Panc1 (cell line): ENCODE measurements at regions not wholly inside any gene's neighbourhood (a gene's known extent, or its start where the extent isn't known, plus 50 kb on each side); places are given as distances from the start of the nearest gene placed in this dataset.

ENCODE experiments used
- ATAC-seq: fragments of 200-7000 bp; cut with Tn5 transposase; 2 replicates; pipeline ENCODE4 v1.9.1; 2020; ENCODE audit warnings: mild to moderate bottlenecking, moderate library complexity
- BruUV-seq: library from RNA; stranded (reverse); fragments of 400-500 nt; replicated peaks from 2 replicates; lab custom pipeline; 2021; lab: Mats Ljungman, UMichigan
- CTCF ChIA-PET: fragments of 300-600 bp; sonication (Branson Sonifier 250); formaldehyde crosslinking; loops from one replicate; lab custom pipeline; 2022; ENCODE audit warnings: antibody characterized with exemption; lab: Charles Lee
- POLR2A ChIA-PET: fragments of 300-600 bp; sonication (Branson Sonifier 250); formaldehyde crosslinking; loops from one replicate; lab custom pipeline; 2022; ENCODE audit warnings: antibody characterized with exemption; lab: Charles Lee
- DNase-seq: peaks from one replicate; pipeline ENCODE4 v3.0.0-alpha.2; 2010; ENCODE audit warnings: low read depth, low spot score
- H3K27ac ChIP-seq: 2 replicates; pipeline ENCODE4 v1.5.1; 2011; ENCODE audit warnings: mild to moderate bottlenecking, low read length, inconsistent platforms
- H3K27me3 ChIP-seq: fragments of 200-500 bp; sonication (Bioruptor generic); 2 replicates; pipeline ENCODE4 v1.6.0; 2014; ENCODE audit warnings: low read length, inconsistent platforms; ENCODE audit not compliant: control insufficient read depth, insufficient read depth
- H3K36me3 ChIP-seq: fragments of 200-500 bp; sonication (Bioruptor generic); 2 replicates; pipeline ENCODE4 v1.5.1; 2014; ENCODE audit warnings: inconsistent platforms, mild to moderate bottlenecking, low read length, moderate library complexity; ENCODE audit not compliant: control insufficient read depth, insufficient read depth
- H3K4me1 ChIP-seq: 2 replicates; pipeline ENCODE4 v1.5.1; 2011; ENCODE audit warnings: inconsistent platforms, mild to moderate bottlenecking, low read length, moderate library complexity; ENCODE audit not compliant: control insufficient read depth, insufficient read depth
- H3K4me3 ChIP-seq, 2 experiments: 2 replicates each; pipeline ENCODE4 v1.5.1; 2011 to 2012; ENCODE audit warnings: low read depth in 2 of 2, low read length in 2 of 2, mild to moderate bottlenecking in 2 of 2, inconsistent platforms in 1 of 2, moderate library complexity in 1 of 2
- H3K9me3 ChIP-seq: fragments of 200-500 bp; sonication (Bioruptor generic); 2 replicates; pipeline ENCODE4 v1.5.1; 2014; ENCODE audit warnings: low read depth, mild to moderate bottlenecking, inconsistent platforms, low read length, moderate library complexity; ENCODE audit not compliant: control insufficient read depth, insufficient read depth
- POLR2AphosphoS5 ChIP-seq: IDR thresholded peaks from 2 replicates; pipeline ENCODE4 v1.6.1; 2012; ENCODE audit warnings: mild to moderate bottlenecking, low read depth, low read length, moderate library complexity
- SIN3A ChIP-seq: IDR thresholded peaks from 2 replicates; pipeline ENCODE4 v1.6.1; 2012; ENCODE audit warnings: low read depth, mild to moderate bottlenecking, low read length, moderate library complexity, borderline replicate concordance; ENCODE audit not compliant: insufficient read depth
- TCF7L2 ChIP-seq: IDR thresholded peaks from 2 replicates; pipeline ENCODE4 v1.6.1; 2011; ENCODE audit warnings: mild to moderate bottlenecking, low read depth, low read length, inconsistent platforms
- in situ Hi-C: cut with HindIII; loops from 2 replicates; pipeline ENCODE4 v1.10.0; 2016; ENCODE audit warnings: low sequenced_read_pairs, low pct_unique_long_range_greater_than_20kb
- intact Hi-C: fragments of 100-400 bp; cut with micrococcal nuclease; formaldehyde crosslinking; loops from one replicate; pipeline ENCODE4 v1.10.0; 2022; ENCODE audit not compliant: unreplicated experiment
- TF ChIP-seq, protein P1 (sequence below), 2 experiments: IDR thresholded peaks; 2 replicates each; pipeline ENCODE4 v1.6.1; 2011 to 2012; ENCODE audit warnings: low read depth in 2 of 2, control low read depth in 1 of 2, low read length in 1 of 2, mild to moderate bottlenecking in 1 of 2, moderate library complexity in 1 of 2; ENCODE audit not compliant: insufficient read depth in 1 of 2
- TF ChIP-seq, protein P2 (sequence below): fragments of 450-650 bp; IDR thresholded peaks from 2 replicates; pipeline ENCODE4 v1.5.1; 2017; ENCODE audit warnings: mild to moderate bottlenecking

DNA sequence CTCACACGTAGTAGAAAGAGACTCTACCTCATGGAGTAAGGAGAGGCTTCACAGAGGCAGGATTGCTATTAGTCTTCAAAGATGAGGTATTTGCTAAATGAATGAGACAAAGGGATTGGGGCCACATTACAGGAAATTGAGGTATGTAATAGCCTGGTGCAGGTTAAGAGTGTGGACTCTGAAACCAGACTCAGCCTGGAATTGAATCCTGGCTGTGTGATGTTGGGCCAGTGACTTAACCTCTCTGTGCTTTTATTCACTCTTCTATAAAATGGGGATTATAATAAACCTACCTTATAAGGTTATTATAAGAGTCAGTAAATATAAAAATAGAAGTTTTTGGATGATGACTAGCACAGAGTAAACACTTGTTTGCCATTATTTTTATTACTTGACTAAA, 64.7 kb upstream of the ATRNL1 start:
- intact Hi-C loops (no loop called here), in situ Hi-C loops (no loop called here)
- no peaks in the 10 kb centered on the region for H3K27me3 ChIP-seq
- ChIA-PET POLR2A (no interaction called here), CTCF (no interaction called here)
- no peak for TF ChIP-seq SIN3A
- TF ChIP-seq POLR2AphosphoS5, result no peak
- TF ChIP-seq, protein P1, sequence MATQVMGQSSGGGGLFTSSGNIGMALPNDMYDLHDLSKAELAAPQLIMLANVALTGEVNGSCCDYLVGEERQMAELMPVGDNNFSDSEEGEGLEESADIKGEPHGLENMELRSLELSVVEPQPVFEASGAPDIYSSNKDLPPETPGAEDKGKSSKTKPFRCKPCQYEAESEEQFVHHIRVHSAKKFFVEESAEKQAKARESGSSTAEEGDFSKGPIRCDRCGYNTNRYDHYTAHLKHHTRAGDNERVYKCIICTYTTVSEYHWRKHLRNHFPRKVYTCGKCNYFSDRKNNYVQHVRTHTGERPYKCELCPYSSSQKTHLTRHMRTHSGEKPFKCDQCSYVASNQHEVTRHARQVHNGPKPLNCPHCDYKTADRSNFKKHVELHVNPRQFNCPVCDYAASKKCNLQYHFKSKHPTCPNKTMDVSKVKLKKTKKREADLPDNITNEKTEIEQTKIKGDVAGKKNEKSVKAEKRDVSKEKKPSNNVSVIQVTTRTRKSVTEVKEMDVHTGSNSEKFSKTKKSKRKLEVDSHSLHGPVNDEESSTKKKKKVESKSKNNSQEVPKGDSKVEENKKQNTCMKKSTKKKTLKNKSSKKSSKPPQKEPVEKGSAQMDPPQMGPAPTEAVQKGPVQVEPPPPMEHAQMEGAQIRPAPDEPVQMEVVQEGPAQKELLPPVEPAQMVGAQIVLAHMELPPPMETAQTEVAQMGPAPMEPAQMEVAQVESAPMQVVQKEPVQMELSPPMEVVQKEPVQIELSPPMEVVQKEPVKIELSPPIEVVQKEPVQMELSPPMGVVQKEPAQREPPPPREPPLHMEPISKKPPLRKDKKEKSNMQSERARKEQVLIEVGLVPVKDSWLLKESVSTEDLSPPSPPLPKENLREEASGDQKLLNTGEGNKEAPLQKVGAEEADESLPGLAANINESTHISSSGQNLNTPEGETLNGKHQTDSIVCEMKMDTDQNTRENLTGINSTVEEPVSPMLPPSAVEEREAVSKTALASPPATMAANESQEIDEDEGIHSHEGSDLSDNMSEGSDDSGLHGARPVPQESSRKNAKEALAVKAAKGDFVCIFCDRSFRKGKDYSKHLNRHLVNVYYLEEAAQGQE (IDR thresholded peaks at IDR 0.05; ENCODE audit: insufficient read depth in 1 of 2, low read depth in 2 of 2, low read length in 1 of 2), result no peak
- TF ChIP-seq, protein P2, sequence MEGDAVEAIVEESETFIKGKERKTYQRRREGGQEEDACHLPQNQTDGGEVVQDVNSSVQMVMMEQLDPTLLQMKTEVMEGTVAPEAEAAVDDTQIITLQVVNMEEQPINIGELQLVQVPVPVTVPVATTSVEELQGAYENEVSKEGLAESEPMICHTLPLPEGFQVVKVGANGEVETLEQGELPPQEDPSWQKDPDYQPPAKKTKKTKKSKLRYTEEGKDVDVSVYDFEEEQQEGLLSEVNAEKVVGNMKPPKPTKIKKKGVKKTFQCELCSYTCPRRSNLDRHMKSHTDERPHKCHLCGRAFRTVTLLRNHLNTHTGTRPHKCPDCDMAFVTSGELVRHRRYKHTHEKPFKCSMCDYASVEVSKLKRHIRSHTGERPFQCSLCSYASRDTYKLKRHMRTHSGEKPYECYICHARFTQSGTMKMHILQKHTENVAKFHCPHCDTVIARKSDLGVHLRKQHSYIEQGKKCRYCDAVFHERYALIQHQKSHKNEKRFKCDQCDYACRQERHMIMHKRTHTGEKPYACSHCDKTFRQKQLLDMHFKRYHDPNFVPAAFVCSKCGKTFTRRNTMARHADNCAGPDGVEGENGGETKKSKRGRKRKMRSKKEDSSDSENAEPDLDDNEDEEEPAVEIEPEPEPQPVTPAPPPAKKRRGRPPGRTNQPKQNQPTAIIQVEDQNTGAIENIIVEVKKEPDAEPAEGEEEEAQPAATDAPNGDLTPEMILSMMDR, result no peak
- TF ChIP-seq TCF7L2, result no peak
- no peak overlapping the region for H3K27ac ChIP-seq
- no peak overlapping the region for H3K4me3 ChIP-seq
- no peaks in the 10 kb centered on the region for H3K9me3 ChIP-seq
- no peaks in the 10 kb centered on the region for H3K4me1 ChIP-seq
- no peak for DNase-seq
- BruUV-seq, result no TSS peak
- no peak for ATAC-seq
- no peaks in the 10 kb centered on the region for H3K36me3 ChIP-seq

DNA sequence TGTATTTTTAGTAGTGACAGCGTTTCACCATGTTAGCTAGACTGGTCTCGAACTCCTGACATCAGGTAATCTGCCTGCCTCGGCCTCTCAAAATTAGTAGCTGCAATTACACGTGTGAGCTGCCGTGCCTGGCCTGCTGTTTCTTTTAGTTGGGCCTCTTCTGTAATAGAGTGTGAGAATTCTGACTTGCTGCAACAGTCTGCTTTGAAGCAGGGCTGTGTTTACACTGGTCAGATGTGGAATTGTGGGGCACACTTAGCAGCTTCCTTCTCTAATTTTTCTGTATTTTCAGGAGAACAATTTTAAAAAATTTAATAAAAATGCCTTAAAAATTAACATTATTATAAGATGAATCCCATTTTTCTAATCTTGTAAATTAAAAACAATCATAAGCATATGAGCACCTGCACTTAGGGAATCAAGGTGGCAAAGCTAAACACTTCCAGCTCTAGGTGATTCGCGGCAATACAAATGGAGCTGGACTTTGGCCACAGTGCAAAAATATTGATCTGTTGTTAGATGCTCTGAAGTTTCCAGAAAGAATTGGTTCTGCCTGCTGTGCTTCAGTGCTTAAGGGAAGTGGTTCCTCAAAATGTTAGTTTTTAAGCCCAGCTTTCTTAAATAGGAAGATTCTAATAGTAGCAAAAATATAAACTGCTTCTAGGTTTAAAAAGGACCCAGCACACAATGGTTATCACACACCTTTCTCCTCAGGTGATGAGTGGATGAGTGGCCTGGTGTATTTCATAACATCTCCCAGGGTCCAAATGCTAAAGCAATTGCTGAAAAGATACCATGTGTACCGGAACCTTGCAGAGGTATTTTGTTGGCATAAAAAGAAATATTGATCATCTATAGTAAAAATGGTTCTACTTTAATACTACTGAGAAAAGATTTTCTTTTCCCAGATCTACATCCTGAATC, 63.5 kb upstream of the ATRNL1 start:
- in situ Hi-C loops (no loop called here), intact Hi-C loops (no loop called here)
- DNase-seq, result no peak
- no peak for TF ChIP-seq POLR2AphosphoS5
- TF ChIP-seq SIN3A, result no peak
- TF ChIP-seq TCF7L2, result no peak
- TF ChIP-seq, protein P1 (IDR thresholded peaks at IDR 0.05; ENCODE audit: insufficient read depth in 1 of 2, low read depth in 2 of 2, low read length in 1 of 2), result no peak
- TF ChIP-seq, protein P2, result no peak
- Histone ChIP-seq H3K4me3 (no peak overlapping the region), H3K36me3 (no peaks in the 10 kb centered on the region), H3K27ac (no peak overlapping the region), H3K4me1 (no peaks in the 10 kb centered on the region), H3K9me3 (no peaks in the 10 kb centered on the region), H3K27me3 (no peaks in the 10 kb centered on the region)
- no peak for ATAC-seq
- CTCF ChIA-PET, result interaction anchor here (0.6 kb wide), 1 partner anchor 21 kb away, joined by 3 read pairs; no protein-coding TSS in a partner anchor
- no TSS peak for BruUV-seq
- POLR2A ChIA-PET, result interaction anchor here (0.6 kb wide), 1 partner anchor 17 kb away, joined by 3 read pairs; no protein-coding TSS in a partner anchor
